HG03066 (cell line): ENCODE measurements at regions not wholly inside any gene's neighbourhood (a gene's known extent, or its start where the extent isn't known, plus 50 kb on each side); places are given as distances from the start of the nearest gene placed in this dataset.
"Not testable (repeated sequence)": the region's sequence is repeated elsewhere in the genome, so short reads cannot be mapped to it uniquely, and the experiment has no call there.

Experiments
- ATAC-seq: cut with Tn5 transposase; IDR thresholded peaks from one replicate; pipeline ENCODE4 v1.9.1; 2021; ENCODE audit warnings: low read depth; ENCODE audit not compliant: unreplicated experiment

DNA sequence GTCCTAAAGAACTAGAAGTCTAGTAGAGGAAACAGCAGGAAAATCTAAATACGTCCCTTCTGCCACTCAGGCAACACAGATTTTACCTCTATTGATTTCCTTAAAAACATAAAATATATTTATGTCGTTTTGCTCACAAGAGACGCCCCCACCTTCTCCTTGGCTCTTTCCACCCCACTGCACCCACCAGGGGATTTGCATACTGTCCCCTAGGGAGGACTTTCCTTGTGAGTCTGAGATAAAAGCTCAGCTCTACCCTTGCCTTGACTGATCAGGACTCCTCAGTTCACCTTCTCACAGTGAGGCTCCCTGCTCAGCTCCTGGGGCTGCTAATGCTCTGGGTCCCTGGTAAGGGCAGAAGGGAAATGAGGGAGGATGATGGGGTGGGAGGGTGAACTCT, 1488.1 kb downstream of the RPIA start:
- ATAC-seq, result not testable (repeated sequence)

DNA sequence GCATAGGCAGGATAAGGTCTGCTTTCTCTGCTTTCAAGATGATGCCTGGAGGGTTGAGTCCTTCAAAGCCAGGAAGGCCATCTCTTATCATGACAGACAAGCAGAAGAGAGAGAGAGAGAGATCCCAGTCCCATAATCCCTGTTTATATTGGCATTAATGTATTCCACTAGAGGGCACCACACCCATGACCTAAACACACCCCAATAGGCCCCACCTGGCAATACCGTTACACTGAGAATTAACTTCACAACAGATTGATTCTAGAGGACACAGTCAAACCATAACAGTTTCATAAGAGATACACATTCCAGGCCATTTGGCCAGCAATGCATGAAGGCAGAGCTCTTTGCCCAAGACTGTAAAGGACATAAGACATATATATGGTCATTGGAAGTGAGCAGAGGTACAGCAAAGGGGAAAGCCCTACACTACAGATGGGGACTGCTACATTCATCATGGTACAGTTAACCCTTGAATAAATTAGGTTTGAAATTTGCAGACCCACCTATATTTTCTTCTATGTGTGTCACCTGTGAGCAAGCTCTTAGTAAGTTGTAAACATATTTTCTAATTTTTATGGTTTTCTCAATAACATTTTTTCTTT, 1516.1 kb downstream of the RPIA start:
- ATAC-seq, result no peak

DNA sequence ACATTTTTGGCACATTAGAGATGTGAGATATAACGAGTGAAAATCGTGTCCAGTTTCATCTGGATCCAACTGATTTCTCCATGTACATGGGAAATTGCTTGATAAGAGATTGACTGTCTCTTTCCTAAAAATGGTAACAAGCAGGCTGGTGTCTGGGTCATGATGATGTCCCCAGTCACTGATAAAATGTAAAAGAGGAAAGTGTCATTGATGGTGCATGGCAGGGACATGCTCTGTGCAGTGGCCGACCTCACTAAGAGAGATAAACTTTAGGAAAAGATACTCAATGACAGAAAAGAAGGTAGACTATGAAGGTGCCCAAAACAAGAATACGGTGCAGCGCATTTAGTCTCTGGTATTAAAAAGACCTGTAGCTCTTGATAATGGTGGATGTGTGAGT, 1517.5 kb downstream of the RPIA start:
- ATAC-seq, result no peak

DNA sequence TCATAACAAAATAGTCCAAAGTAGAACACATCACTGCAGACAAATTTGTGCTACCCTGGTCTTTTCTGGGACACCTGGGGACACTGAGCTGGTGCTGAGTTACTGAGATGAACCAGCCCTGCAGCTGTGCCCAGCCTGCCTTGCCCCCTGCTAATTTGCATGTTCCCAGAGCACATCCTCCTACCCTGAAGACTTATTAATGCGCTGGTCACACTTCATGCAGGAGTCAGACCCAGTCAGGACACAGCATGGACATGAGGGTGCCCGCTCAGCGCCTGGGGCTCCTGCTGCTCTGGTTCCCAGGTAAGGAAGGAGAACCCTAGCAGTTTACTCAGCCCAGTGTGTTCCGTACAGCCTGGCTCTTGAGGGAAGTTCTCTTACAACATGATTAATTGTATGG, 1518.3 kb downstream of the RPIA start:
- no peak for ATAC-seq

DNA sequence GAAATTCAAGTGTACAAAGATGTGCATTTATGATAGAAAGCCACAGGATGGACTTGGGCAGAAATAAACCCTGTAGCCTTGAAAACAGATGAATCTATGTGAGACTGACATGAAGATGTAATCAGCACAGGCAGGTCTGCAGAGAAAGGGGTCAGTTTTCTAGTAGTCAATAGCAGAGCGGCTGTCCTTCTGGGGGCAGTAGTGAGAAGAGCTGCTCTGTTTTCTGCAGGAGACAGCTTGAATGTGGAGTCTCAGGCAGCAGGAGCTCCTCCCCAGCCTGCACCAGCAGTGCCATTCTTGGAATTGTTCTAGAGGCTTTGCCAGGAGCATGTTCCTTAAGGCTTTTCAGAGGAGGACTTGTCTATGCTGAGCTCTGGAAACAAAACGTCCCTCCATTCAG, 1524.4 kb downstream of the RPIA start:
- ATAC-seq, result not testable (repeated sequence)

DNA sequence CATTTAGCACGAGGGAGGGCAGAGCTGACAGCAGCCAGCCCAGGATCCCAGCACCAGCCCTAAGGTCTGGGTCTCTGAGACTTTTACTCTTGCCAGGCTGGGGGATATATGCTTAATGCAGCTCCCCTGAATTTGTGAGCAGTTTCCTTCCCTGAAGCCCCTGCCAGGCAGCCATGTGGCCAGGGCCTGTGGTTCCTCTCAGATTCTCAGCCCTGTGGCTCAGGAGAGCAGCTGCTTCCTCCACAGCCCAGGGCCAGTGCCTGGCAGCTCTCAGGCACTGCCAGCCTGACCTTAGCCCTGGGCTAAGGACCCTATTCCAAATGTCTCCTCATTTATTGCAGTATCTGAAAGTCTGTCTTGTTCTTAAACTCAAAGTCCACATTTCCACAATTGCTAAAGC, 1525.3 kb downstream of the RPIA start:
- not testable (repeated sequence) for ATAC-seq

DNA sequence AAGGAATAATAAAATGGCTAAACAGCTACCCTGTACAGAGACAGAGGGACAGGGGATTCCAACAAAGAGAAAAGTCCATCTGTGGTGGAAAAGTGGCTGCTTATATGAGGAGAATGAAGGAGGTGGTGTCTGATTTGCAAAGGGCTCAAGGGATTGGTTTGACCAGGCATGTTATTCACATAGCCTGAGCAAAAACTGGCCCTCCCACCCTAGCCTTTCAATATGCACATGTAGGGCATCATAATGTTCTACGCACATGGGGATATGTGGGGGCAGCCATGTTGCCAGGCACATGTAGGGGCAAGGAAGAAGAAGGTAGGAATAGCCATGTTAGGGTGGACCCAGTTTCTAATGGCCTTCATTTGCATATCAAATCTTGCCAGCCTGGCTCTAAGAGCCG, 1527.1 kb downstream of the RPIA start:
- ATAC-seq, result not testable (repeated sequence)

DNA sequence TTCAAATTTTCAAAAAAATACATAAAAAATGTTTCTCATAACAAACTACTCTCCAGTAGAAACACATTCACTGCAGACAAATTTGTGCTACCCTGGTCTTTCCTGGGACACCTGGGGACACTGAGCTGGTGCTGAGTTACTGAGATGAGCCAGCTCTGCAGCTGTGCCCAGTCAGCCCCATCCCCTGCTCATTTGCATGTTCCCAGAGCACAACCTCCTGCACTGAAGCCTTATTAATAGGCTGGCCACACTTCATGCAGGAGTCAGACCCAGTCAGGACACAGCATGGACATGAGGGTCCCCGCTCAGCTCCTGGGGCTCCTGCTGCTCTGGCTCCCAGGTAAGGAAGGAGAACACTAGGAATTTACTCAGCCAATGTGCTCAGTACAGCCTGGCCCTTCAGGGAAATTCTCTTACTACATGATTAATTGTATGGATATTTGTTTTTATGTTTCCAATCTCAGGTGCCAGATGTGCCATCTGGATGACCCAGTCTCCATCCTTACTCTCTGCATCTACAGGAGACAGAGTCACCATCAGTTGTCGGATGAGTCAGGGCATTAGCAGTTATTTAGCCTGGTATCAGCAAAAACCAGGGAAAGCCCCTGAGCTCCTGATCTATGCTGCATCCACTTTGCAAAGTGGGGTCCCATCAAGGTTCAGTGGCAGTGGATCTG, 1529.3 kb downstream of the RPIA start:
- ATAC-seq, result not testable (repeated sequence)

DNA sequence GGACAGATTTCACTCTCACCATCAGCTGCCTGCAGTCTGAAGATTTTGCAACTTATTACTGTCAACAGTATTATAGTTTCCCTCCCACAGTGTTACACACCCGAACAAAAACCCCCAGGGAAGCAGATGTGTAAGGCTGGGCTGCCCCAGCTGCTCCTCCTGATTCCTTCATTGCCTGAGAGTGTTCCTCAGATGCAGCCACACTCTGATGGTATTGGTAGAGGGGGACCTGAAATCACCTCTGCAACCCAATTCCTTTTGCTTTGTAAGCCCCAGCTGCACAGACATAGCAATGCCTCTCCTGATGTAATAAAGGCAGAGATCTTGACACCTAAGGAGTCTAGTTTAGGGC, 1529.8 kb downstream of the RPIA start:
- ATAC-seq, result no peak

DNA sequence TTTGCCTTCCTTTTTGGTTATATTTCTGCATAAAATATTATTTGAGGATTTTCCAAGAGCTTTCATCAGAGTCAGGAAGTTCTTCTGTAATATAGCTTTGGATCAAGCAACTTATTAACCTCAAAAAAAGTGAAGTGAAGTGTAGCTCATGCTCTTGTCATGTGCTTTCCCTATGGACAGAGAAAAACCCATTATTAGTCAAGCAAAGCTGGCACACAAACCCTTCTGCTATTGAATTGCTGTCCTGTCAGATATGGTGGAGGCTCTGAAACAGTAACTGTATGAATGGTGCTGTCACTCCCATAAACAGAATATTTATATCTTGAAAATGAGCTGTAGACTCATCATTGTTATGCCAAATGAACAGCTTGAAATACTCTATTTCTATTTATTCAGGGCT, 1533.3 kb downstream of the RPIA start:
- ATAC-seq, result not testable (repeated sequence)

DNA sequence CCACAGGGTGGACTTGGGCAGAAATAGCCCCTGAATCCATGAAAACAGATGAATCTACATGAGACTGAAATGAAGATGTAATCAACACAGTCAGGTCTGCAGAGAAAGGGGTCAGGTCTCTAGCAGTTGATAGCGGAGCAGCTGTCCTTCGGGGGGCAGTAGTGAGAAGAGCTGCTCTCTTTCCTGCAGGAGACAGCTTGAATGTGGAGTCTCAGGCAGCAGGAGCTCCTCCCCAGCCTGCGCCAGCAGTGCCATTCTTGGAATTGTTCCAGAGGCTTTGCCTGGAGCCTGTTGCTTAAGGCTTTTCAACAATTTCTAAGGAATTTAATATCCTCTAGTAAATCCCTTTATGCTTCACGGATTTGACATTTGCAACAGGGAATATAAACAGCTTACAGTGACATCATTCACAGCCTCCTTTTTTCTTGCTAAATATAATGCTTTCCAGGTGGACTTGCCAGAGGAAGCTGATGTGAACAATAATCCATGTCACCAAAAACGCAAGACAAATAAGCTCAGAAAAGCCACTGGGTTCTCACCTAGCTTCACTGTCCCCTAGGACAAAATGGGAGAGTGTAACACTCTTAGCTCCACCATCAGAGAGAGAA, 1535.1 kb downstream of the RPIA start:
- ATAC-seq, result not testable (repeated sequence)

DNA sequence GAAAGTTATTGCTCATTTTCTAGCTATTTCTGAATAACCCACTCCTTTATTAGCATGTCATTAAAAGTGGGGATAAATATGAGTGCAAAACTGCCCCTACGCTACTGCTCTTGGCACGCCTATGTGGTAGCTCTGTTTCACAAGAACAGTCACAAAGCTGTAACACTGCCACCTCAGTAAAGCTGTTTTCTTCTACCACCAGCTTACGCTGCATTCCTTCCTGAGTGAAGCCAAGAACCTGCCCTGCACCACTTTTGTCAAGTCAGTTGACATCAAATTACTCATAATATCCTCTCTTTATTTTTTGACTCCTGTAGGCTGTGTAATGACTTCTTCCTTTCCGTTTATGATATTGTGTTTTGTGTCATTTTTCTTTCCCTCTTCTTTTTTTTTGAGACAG, 1539.7 kb downstream of the RPIA start:
- ATAC-seq, result not testable (repeated sequence)

DNA sequence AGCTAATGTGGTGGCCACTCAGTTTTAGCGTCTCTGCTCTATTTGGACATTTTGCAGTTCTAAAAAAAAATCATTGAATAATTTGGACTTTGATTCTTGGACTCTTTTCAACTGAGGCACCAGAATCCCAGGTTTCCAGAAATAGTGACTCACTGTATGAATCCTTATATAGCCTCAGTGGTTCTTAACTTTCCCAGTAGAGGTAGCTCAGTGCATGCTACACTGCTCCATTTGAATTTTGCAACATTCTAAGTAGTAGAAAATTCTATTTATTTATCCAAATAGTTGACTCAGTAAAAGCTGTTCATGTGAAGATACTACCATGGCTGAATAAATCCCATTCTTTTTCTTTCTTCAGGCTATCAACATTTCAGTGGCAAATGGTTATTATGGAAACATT, 1544.0 kb downstream of the RPIA start:
- ATAC-seq, result not testable (repeated sequence)

DNA sequence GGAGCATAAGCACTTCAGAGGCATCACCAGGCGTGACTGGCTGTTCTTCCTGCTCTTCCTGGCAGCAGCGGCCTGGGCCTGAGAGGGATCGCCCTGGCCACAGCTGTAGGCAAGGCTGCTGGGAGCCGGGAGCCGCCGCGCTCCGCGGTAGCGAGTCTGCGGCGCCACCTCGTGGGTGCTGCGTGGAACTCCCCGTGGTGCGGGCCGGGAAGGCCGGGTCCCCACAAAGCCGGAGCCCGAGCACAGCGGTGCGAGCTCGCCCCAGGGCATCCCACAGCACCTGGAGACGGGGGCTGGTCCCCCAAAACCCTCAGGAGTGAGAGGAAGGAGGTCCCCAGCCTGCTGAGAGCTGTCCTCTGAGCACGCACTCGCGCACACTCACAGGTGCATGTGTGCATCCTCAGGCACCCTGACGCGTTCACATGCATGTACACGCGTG, 1546.5 kb downstream of the RPIA start:
- not testable (repeated sequence) for ATAC-seq

DNA sequence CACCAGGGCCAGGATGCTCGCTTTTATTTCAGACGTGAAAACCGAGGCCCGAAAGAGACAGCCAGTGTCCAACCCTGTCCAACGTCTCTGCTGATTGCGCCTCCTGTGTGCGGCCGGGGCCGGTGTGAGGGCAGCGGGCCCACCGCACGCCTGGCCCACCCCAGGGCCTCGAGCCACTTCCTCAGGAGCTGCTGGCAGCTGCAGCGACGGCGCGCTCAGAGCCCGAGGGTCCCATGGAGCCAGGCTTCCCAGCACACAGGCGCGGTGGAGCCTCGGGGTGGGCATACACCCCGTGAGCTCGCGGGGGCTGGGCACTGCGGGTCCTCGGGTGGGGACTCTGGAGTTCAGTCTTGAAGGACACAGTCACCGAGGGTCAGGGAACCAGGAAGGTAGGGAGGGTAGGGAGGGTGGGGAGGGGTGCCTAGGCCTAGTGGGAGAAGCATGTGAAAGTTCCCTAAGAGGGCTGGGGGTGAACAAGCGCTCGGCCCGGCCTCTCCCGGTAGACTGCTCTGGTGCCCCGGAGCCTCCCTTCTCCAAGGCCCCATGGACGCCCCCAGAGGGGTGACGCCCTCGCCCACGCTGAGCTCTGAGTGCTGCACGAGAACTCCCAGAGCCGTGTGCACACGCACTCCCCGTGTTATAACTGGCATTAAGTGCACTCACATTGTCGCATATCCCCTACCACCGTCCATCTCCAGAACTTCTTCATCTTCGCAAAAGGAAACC, 1547.2 kb downstream of the RPIA start:
- ATAC-seq, result not testable (repeated sequence)

DNA sequence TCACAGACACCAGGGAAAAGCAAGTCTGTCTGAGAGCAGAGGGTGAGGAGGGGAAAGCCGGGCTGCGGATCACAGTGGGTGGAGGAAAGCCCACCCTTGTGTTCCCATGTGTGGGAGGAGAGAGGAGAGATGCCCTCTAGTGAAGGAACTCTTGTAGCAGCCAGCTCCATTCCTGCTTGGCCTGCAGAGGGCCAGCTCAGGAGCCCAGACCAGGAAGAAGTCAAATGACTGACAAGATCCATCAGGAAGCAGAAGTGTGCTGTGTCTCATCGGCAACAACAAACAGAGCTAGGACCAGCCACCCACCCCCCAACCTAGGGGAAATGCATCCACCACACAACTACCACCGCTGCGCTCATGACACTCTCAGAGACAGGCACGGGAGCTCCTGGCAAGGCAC, 1548.3 kb downstream of the RPIA start:
- ATAC-seq, result not testable (repeated sequence)

DNA sequence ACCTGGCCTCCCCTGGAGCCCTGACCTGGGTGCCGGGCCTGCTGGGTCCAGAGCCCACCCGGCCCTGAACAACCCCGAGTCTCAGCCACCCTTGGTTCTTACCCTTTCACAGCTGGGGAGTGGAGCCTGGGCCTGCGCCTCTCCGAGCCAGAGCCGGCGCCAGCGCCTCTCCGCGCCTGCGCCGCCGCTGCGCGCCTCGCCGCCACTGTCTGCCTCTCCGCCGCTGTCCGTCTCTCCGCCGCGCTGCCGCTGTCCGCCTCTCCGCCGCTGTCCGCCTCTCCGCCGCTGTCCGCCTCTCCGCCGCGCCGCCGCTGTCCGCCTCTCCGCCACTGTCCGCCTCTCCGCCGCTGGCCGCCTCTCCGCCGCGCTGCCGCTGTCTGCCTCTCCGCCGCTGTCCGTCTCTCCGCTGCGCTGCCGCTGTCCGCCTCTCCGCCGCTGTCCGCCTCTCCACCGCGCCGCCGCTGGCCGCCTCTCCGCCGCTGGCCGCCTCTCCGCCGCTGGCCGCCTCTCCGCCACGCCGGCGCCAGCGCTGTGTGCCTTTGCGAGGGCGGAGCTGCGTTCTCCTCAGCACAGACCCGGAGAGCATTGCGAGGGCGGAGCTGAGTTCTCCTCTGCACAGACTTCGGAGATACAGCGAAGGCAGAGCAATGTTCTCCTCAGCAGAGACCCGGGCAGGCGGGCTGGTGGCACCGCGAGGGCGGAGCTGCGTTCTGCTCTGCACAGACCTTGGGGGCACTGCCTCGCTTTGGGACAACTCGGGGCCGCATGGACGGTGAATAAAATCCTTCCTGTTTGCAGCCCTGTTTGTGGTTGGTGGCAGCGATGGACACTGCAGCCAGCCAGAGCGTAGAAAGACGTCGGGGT, 1553.7 kb downstream of the RPIA start:
- not testable (repeated sequence) for ATAC-seq

DNA sequence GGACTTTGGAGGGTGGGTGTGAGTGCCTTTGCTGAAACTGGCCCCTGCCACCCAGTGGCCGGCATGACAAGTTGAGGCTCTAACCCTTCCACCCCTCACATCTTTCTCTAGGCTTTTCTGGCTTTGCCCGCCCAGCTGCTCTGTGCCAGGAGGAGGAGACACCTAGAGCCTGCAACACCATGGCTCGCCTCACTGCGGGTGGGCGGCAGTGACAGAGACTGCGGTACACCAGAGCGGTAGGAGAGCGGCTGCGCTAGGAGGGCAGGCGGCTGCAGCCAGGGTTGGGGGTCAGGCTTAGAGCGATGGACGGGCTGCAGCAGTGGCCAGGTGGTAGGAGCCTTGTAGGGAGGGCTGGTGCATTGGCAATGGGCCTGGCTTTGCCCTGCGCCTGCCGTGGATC, 1556.9 kb downstream of the RPIA start:
- not testable (repeated sequence) for ATAC-seq

DNA sequence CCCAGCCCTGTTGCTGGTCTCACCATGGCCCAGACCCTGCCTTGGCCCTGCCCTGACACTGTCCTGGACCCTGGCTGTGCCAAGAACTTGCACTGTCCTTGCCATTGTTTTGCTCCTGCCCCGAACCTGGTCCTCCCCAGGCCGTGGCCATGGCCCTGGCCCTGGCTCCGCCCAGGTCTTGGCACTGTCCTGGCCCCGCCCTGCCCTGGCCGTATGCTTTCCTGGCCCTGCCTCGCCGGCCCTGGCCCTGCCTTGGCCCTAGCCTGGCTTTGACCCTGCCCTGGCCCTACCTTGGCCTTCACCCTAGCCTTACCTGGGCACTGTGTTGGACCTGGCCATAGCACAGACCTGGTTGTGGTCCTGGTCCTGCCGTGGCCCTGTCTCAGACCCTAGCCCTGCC, 1558.9 kb downstream of the RPIA start:
- not testable (repeated sequence) for ATAC-seq

DNA sequence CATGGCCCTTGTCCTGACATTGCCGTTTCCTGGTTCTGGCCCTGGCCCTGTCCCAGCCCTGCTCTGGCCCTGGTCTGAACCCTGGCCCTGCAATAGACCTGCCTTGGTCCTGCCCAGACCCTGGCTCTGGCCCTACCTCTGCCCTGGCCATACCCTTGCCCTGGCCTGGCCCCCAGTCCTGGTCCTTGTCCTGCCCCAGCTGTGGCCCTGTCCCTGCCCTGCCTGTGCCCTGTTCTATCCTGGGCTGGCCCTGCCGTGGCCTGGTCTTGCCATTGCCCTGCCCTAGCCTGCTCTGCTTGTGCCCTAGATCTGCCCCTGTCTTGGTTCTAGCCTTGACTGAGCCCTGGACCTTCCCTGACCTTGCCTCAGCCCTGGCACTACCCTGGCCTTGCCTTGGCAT, 1560.1 kb downstream of the RPIA start:
- ATAC-seq, result not testable (repeated sequence)
